ENCODE measurements at regions not wholly inside any gene's neighbourhood (a gene's known extent, or its start where the extent isn't known, plus 50 kb on each side); places are given as distances from the start of the nearest gene placed in this dataset.

DNA sequence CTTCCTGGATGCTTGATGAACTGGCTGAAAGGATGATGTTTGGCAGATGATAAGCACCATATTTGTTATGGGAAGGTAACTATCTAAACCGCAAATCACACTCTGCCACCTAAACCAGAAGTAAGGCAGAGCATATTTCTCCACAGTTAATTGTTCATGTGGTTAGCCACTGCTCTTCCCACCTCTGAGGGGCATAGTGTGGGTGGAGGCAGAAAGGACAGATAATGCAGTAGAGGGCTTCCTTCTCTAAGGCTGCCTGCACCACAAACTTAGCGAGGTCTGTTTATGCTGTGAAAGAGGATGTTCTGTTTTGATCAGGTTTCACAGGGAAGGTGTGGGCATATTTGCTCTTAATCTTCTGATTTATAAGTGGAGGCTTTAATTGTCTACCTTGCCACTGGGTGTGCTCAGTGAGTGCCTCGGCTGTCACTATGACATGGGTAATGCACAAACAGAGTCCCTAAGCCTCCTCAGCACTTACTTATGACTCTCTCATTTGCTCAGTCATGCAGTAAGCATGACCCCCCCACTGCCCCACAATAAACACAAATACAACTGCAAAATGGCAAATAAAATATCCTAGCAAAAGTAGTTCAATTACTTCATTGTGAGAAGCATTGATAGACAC is 401.0 kb downstream of the TMA16 start:
- Histone ChIP-seq H3K27ac (no peak overlapping the region), H3K27me3 (replicated peaks) (no peaks in the 10 kb centered on the region), H3K4me3 (ENCODE audit: low read depth, low read length) (no peak overlapping the region), H3K36me3 (replicated peaks) (no peaks in the 10 kb centered on the region)
- DNase-seq: no peak
- in situ Hi-C loops (cut with HindIII; ENCODE audit: low pct_ligation_motif_present, low sequenced_read_pairs): no loop called here
- TF ChIP-seq, protein P1, sequence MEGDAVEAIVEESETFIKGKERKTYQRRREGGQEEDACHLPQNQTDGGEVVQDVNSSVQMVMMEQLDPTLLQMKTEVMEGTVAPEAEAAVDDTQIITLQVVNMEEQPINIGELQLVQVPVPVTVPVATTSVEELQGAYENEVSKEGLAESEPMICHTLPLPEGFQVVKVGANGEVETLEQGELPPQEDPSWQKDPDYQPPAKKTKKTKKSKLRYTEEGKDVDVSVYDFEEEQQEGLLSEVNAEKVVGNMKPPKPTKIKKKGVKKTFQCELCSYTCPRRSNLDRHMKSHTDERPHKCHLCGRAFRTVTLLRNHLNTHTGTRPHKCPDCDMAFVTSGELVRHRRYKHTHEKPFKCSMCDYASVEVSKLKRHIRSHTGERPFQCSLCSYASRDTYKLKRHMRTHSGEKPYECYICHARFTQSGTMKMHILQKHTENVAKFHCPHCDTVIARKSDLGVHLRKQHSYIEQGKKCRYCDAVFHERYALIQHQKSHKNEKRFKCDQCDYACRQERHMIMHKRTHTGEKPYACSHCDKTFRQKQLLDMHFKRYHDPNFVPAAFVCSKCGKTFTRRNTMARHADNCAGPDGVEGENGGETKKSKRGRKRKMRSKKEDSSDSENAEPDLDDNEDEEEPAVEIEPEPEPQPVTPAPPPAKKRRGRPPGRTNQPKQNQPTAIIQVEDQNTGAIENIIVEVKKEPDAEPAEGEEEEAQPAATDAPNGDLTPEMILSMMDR (IDR thresholded peaks at IDR 0.05; ENCODE audit: low read depth, low read length, missing control alignments): no peak

DNA sequence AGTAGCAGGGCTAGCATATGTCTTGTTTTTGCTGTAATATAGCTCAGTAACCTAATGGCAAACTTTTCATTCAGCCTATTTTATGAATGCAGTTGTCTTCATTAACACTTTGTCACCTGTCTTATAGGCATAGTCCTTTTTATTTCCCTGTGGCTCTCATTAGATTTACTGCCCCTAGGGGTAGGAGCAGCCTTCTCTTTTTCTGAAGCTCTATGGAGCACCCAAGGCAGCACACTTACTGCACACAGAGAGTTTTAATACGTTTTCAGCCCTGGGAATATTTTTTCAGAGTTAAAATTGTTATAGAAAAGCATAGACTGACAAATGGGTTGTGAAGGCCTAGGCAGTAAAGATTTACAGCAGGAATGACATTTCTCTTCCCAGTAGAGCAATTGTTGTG is 406.8 kb downstream of the TMA16 start:
- in situ Hi-C loops (cut with HindIII; ENCODE audit: low pct_ligation_motif_present, low sequenced_read_pairs): no loop called here
- no peaks in the 10 kb centered on the region for H3K36me3 ChIP-seq (replicated peaks)
- TF ChIP-seq, protein P1 (IDR thresholded peaks at IDR 0.05; ENCODE audit: low read depth, low read length, missing control alignments): no peak
- H3K27me3 ChIP-seq (replicated peaks): no peaks in the 10 kb centered on the region
- H3K27ac ChIP-seq: no peak overlapping the region
- no peak overlapping the region for H3K4me3 ChIP-seq (ENCODE audit: low read depth, low read length)
- DNase-seq: no peak

GRCh38 chr4:163902417-163902816 is 407.9 kb downstream of the TMA16 start:
- H3K36me3 ChIP-seq (replicated peaks): no peaks in the 10 kb centered on the region
- H3K27me3 ChIP-seq (replicated peaks): no peaks in the 10 kb centered on the region
- no peak for DNase-seq
- TF ChIP-seq, protein P1 (IDR thresholded peaks at IDR 0.05; ENCODE audit: low read depth, low read length, missing control alignments): no peak
- no peak overlapping the region for H3K27ac ChIP-seq
- H3K4me3 ChIP-seq (ENCODE audit: low read depth, low read length): no peak overlapping the region
- in situ Hi-C loops (cut with HindIII; ENCODE audit: low pct_ligation_motif_present, low sequenced_read_pairs): no loop called here

DNA sequence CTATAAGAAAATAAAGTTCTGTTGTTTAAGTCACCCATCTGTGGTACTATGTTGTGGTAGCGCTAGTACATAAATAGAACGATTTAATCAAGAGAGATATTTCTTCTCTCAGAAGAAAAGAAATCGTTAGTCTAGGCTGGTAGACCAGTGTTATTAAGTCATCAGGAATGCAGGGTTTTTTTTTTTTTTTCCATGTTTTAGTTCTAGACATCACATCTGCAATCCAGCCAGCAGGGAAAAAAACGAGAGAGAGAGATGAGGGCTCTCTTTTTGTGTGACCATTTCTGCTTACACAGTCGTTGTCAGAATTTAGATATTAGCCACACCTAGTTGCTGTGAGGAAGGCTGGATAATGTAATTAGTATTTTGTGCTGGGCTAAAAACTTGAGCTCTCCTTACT is 417.4 kb downstream of the TMA16 start:
- in situ Hi-C loops (cut with HindIII; ENCODE audit: low pct_ligation_motif_present, low sequenced_read_pairs): no loop called here
- Histone ChIP-seq H3K36me3 (replicated peaks) (no peaks in the 10 kb centered on the region), H3K27me3 (replicated peaks) (no peaks in the 10 kb centered on the region), H3K27ac (no peak overlapping the region), H3K4me3 (ENCODE audit: low read depth, low read length) (no peak overlapping the region)
- DNase-seq: no peak
- TF ChIP-seq, protein P1 (IDR thresholded peaks at IDR 0.05; ENCODE audit: low read depth, low read length, missing control alignments): no peak

DNA sequence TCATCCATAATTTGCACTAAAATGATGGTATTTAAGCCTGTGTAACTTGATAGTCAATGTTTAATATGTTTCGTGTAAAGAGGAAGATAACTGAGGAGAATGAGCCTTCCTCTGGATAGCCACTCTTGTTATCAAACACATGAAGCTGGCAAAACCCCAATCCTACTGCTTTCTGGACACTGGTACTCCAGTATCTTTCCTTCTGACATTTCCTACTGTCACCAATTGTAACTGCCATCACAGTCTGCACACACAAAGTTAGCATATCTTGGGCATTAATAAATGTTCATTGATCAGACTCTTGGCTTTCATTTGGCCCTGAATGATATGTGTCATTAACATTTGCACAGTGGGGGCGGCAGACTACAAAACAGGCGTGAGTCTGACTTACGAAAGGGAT is 419.1 kb downstream of the TMA16 start:
- Histone ChIP-seq H3K36me3 (replicated peaks) (no peaks in the 10 kb centered on the region), H3K27me3 (replicated peaks) (no peaks in the 10 kb centered on the region), H3K27ac (no peak overlapping the region), H3K4me3 (ENCODE audit: low read depth, low read length) (no peak overlapping the region)
- in situ Hi-C loops (cut with HindIII; ENCODE audit: low pct_ligation_motif_present, low sequenced_read_pairs): no loop called here
- TF ChIP-seq, protein P1 (IDR thresholded peaks at IDR 0.05; ENCODE audit: low read depth, low read length, missing control alignments): no peak
- DNase-seq: no peak

DNA sequence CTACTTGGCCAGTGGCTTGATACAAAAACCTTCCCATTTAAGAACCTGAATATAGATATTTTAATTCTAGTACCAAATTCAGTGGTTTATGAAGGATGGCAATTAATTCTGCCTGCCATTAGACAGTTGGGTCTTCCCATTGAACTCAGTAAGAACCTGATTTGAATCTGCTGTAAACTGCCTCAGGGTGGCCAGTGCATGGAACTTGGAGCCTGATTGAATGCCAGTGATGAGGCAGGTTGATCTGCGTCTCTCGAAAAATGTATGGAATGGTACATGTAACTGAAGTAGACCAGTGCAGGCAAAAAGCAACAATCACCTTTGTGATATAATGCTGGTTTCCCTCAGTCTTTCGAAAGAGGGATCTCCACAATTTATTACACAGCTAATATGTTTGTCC is 421.4 kb downstream of the TMA16 start:
- Histone ChIP-seq H3K36me3 (replicated peaks) (no peaks in the 10 kb centered on the region), H3K4me3 (ENCODE audit: low read depth, low read length) (no peak overlapping the region), H3K27ac (no peak overlapping the region), H3K27me3 (replicated peaks) (no peaks in the 10 kb centered on the region)
- in situ Hi-C loops (cut with HindIII; ENCODE audit: low pct_ligation_motif_present, low sequenced_read_pairs): no loop called here
- TF ChIP-seq, protein P1 (IDR thresholded peaks at IDR 0.05; ENCODE audit: low read depth, low read length, missing control alignments): no peak
- no peak for DNase-seq
